OCI-LY3 (cell line): ENCODE measurements at regions not wholly inside any gene's neighbourhood (a gene's known extent, or its start where the extent isn't known, plus 50 kb on each side); places are given as distances from the start of the nearest gene placed in this dataset.

Source experiments
- EZH2phosphoT487 ChIP-seq: fragments of 200-600 bp; shearing (Covaris generic); IDR thresholded peaks from 2 replicates; pipeline ENCODE4 v1.6.1; 2018; ENCODE audit warnings: antibody characterized with exemption, mixed run types, low read depth
- TF ChIP-seq, protein P1 (sequence below): fragments of 200-600, 300-600 bp; sonication (generic); IDR thresholded peaks from 2 replicates; pipeline ENCODE4 v1.5.1; 2014; ENCODE audit warnings: antibody characterized with exemption, low read length, low read depth

DNA sequence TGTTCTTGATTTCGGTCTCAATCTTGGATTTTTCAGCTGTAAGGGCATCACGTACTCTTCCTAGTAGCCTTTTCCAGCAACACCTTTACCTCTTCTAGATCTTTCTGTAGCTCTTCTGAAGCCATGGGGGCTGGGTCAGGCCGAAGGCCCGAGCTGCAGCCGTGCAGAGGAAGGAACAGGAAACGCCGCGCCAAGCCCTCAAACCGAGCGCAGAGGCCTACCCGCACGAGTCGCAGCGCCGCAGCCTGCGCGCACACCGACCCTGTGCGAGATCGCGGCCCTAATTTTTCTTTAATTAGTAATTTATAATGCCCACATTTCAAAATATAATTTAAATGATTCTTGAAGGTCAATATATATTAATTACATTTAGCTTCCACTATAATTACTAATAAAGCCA is 483.8 kb downstream of the NUP35 start:
- TF ChIP-seq, protein P1, sequence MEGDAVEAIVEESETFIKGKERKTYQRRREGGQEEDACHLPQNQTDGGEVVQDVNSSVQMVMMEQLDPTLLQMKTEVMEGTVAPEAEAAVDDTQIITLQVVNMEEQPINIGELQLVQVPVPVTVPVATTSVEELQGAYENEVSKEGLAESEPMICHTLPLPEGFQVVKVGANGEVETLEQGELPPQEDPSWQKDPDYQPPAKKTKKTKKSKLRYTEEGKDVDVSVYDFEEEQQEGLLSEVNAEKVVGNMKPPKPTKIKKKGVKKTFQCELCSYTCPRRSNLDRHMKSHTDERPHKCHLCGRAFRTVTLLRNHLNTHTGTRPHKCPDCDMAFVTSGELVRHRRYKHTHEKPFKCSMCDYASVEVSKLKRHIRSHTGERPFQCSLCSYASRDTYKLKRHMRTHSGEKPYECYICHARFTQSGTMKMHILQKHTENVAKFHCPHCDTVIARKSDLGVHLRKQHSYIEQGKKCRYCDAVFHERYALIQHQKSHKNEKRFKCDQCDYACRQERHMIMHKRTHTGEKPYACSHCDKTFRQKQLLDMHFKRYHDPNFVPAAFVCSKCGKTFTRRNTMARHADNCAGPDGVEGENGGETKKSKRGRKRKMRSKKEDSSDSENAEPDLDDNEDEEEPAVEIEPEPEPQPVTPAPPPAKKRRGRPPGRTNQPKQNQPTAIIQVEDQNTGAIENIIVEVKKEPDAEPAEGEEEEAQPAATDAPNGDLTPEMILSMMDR = no peak
- no peak for TF ChIP-seq EZH2phosphoT487
